ENCODE measurements at regions not wholly inside any gene's neighbourhood (a gene's known extent, or its start where the extent isn't known, plus 50 kb on each side); places are given as distances from the start of the nearest gene placed in this dataset.

- 78% methylated on average over 5 of the region's 5 CpGs for WGBS, 2 donors
- H3K4me1 ChIP-seq = no peaks in the 10 kb centered on the region
- H3K36me3 ChIP-seq (ENCODE audit: low read depth, missing control alignments) = no peaks in the 10 kb centered on the region
- intact Hi-C loops (cut with DNase I; ENCODE audit: low total_unique reads) = no loop called here
- no peak for DNase-seq
- H3K27me3 ChIP-seq = no peaks in the 10 kb centered on the region
- no peaks in the 10 kb centered on the region for H3K9me3 ChIP-seq
- H3K27ac ChIP-seq = no peak overlapping the region
- TF ChIP-seq POLR2A (IDR thresholded peaks at IDR 0.05) (no peak), CTCF (IDR thresholded peaks at IDR 0.05) (no peak)
- H3K4me3 ChIP-seq = no peak overlapping the region
Measured at GRCh38 chr17:22496450-22496849, 804.1 kb downstream of the KCNJ18 start.

GRCh38 chr17:22503322-22503899 lies 811.1 kb downstream of the KCNJ18 start:
- Histone ChIP-seq H3K4me1 (no peaks in the 10 kb centered on the region), H3K27ac (no peak overlapping the region), H3K9me3 (no peaks in the 10 kb centered on the region), H3K36me3 (ENCODE audit: low read depth, missing control alignments) (no peaks in the 10 kb centered on the region), H3K4me3 (no peak overlapping the region), H3K27me3 (no peaks in the 10 kb centered on the region)
- DNase-seq = no peak
- WGBS, 2 donors = 76 to 87% methylated on average over 4 to 5 of the region's 5 CpGs
- intact Hi-C loops (cut with DNase I; ENCODE audit: low total_unique reads) = no loop called here
- TF ChIP-seq POLR2A (IDR thresholded peaks at IDR 0.05) (no peak), CTCF (IDR thresholded peaks at IDR 0.05) (no peak)

- intact Hi-C loops (cut with DNase I; ENCODE audit: low total_unique reads) = no loop called here
- TF ChIP-seq POLR2A (IDR thresholded peaks at IDR 0.05) (no peak), CTCF (IDR thresholded peaks at IDR 0.05) (no peak)
- Histone ChIP-seq H3K27ac (no peak overlapping the region), H3K9me3 (no peaks in the 10 kb centered on the region), H3K27me3 (no peaks in the 10 kb centered on the region), H3K4me3 (peak overlapping the region in 1 of 2 donors; percentile 23), H3K36me3 (ENCODE audit: low read depth, missing control alignments) (no peaks in the 10 kb centered on the region), H3K4me1 (no peaks in the 10 kb centered on the region)
- 62 to 90% methylated on average over 7 to 10 of the region's 10 CpGs for WGBS, 2 donors
- DNase-seq = no peak
Measured at GRCh38 chr17:22505660-22506059, 813.3 kb downstream of the KCNJ18 start.

DNA sequence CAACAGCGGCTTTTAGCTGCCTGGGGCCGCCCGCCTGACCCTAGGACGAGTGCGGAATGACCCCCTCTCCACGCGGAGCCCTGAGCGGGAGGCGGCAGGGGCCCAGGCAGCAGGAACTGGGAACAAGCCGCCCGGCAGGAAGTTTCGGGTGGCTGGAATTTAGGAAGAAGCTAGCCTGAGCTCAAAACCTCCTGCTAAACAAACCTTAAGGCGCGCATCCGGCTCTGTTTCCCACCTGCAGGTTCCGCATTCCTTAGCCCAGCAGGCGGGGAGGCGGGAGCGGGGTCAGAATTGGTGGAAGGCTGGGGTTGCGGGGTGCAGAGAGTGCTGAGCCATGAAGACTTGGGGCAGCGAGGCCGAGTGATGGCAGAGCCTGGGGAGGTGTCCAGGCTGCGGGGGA lies 813.9 kb downstream of the KCNJ18 start:
- H3K4me1 ChIP-seq = no peaks in the 10 kb centered on the region
- TF ChIP-seq CTCF (IDR thresholded peaks at IDR 0.05) = no peak
- no peak for TF ChIP-seq POLR2A (IDR thresholded peaks at IDR 0.05)
- 64 to 68% methylated on average over 23 of the region's 23 CpGs for WGBS, 2 donors
- no peak overlapping the region for H3K27ac ChIP-seq
- no peaks in the 10 kb centered on the region for H3K27me3 ChIP-seq
- H3K9me3 ChIP-seq = no peaks in the 10 kb centered on the region
- intact Hi-C loops (cut with DNase I; ENCODE audit: low total_unique reads) = no loop called here
- H3K4me3 ChIP-seq = peak overlapping the region in 1 of 2 donors; percentile 23
- H3K36me3 ChIP-seq (ENCODE audit: low read depth, missing control alignments) = no peaks in the 10 kb centered on the region
- no peak for DNase-seq

DNA sequence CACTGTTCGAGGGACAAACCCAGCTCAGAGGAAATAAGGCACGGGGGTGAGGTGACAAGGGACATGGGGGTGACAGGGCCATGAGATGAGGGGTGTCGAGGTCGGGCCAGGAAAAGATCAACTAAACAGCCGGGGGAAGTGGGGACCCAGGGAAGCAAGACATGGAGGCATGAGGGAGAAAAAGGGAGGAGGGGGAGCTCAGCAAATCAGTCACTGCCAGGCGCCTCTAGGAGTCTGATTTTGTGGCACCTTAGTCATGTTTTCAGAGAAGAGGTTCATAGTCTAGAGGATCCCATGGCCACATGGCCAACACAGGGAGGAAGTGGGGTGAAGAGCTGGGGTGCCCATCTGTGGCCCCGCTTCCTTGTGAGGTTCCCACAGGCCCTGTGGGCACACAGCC lies 814.5 kb downstream of the KCNJ18 start:
- Histone ChIP-seq H3K9me3 (no peaks in the 10 kb centered on the region), H3K27me3 (no peaks in the 10 kb centered on the region), H3K4me3 (no peak overlapping the region), H3K36me3 (ENCODE audit: low read depth, missing control alignments) (no peaks in the 10 kb centered on the region), H3K4me1 (no peaks in the 10 kb centered on the region), H3K27ac (no peak overlapping the region)
- intact Hi-C loops (cut with DNase I; ENCODE audit: low total_unique reads) = no loop called here
- no peak for DNase-seq
- 71 to 77% methylated on average over 7 of the region's 7 CpGs for WGBS, 2 donors
- TF ChIP-seq POLR2A (IDR thresholded peaks at IDR 0.05) = no peak
- no peak for TF ChIP-seq CTCF (IDR thresholded peaks at IDR 0.05)

Data from testis (tissue), 2 donors.